SK-N-SH (cell line): ENCODE measurements at regions not wholly inside any gene's neighbourhood (a gene's known extent, or its start where the extent isn't known, plus 50 kb on each side); places are given as distances from the start of the nearest gene placed in this dataset.

Source experiments
- EP300 ChIP-seq, 2 experiments: IDR thresholded peaks; 2 replicates each; pipeline versions ENCODE4 v1.4.0 to v1.6.1; 2012; ENCODE audit warnings: borderline replicate concordance in 1 of 2, low read depth in 1 of 2, low read length in 1 of 2
- YY1 ChIP-seq: IDR thresholded peaks from 2 replicates; pipeline ENCODE4 v1.4.0; 2012; ENCODE audit warnings: low read depth, mild to moderate bottlenecking
- TF ChIP-seq, protein P1 (sequence below): IDR thresholded peaks from 2 replicates; pipeline ENCODE4; 2012

DNA sequence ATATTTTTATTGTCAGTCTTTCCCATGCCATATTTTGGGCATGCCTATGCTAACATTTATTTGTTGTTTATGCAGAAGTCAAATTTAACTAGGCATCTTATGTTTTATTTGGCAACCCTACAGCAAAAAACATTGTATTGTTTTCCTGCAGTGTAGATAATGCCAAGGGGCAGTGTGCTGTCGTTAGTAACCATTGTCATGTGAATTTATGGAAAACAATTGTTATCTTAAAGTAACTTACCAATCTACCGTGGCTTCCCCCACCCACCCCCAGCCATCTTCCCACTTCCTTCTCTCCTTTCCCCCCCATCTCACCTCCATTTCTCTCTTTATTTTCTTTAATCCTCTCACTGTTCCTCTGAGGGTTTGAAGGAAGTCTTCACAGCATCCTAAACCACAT, 370.5 kb downstream of the ACTR3B start:
- TF ChIP-seq, protein P1, sequence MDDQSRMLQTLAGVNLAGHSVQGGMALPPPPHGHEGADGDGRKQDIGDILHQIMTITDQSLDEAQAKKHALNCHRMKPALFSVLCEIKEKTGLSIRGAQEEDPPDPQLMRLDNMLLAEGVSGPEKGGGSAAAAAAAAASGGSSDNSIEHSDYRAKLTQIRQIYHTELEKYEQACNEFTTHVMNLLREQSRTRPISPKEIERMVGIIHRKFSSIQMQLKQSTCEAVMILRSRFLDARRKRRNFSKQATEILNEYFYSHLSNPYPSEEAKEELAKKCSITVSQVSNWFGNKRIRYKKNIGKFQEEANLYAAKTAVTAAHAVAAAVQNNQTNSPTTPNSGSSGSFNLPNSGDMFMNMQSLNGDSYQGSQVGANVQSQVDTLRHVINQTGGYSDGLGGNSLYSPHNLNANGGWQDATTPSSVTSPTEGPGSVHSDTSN: no peak
- TF ChIP-seq YY1: no peak
- no peak for TF ChIP-seq EP300 (IDR thresholded peaks at IDR 0.05; ENCODE audit: borderline replicate concordance in 1 of 2, low read depth in 1 of 2, low read length in 1 of 2)
